H1 (cell line): ENCODE measurements at regions not wholly inside any gene's neighbourhood (a gene's known extent, or its start where the extent isn't known, plus 50 kb on each side); places are given as distances from the start of the nearest gene placed in this dataset.
A peak's percentile ranks its signal among the peaks of the same experiment; 100 is the strongest.

Experiments
- CTCF ChIA-PET: fragments of 300-600 bp; sonication (Branson Sonifier 250); formaldehyde crosslinking; loops from one replicate; lab custom pipeline; 2021; ENCODE audit not compliant: partially characterized antibody; lab: Charles Lee
- POLR2A ChIA-PET: fragments of 300-600 bp; sonication (Branson Sonifier 250); formaldehyde crosslinking; loops from one replicate; lab custom pipeline; 2021; ENCODE audit warnings: inconsistent platforms; ENCODE audit not compliant: partially characterized antibody; lab: Charles Lee
- DNase-seq, 2 experiments: peaks; one replicate each; pipeline versions ENCODE4 v3.0.0 to v3.0.0-alpha.2; 2010 to 2022; ENCODE audit warnings: low spot score in 2 of 2, low read depth in 1 of 2, mixed read lengths in 1 of 2
- FAIRE-seq: peaks from 2 replicates; lab custom pipeline; 2011; peaks lifted over from hg19 to GRCh38; lab: Jason Lieb, UNC
- H2AFZ ChIP-seq: 2 replicates; pipeline ENCODE4 v1.8.1; 2012; ENCODE audit warnings: low read length, inconsistent platforms
- H2AK5ac ChIP-seq: 2 replicates; pipeline ENCODE4 v1.6.1; 2013; ENCODE audit warnings: low read depth, low read length
- H2BK120ac ChIP-seq: replicated peaks from 2 replicates; pipeline ENCODE3; 2013; ENCODE audit warnings: low read depth, low read length, inconsistent platforms
- H2BK12ac ChIP-seq: 2 replicates; pipeline ENCODE4 v1.6.1; 2013; ENCODE audit warnings: low read depth, low read length
- H2BK15ac ChIP-seq: 2 replicates; pipeline ENCODE4 v1.6.1; 2013; ENCODE audit warnings: low read length
- H2BK20ac ChIP-seq: 2 replicates; pipeline ENCODE4 v1.6.1; 2013; ENCODE audit warnings: low read length
- H2BK5ac ChIP-seq: 2 replicates; pipeline ENCODE4 v1.6.1; 2013; ENCODE audit warnings: low read depth, low read length
- H3K14ac ChIP-seq: 2 replicates; pipeline ENCODE4 v1.6.1; 2013; ENCODE audit warnings: inconsistent platforms; ENCODE audit not compliant: insufficient read length
- H3K18ac ChIP-seq: 2 replicates; pipeline ENCODE4 v1.6.1; 2013; ENCODE audit warnings: low read length; ENCODE audit errors: extremely low read depth
- H3K23ac ChIP-seq: 2 replicates; pipeline ENCODE4 v1.6.1; 2013; ENCODE audit warnings: inconsistent platforms; ENCODE audit not compliant: insufficient read length
- H3K23me2 ChIP-seq: 2 replicates; pipeline ENCODE4 v1.6.1; 2013; ENCODE audit warnings: low read depth, low read length
- H3K27ac ChIP-seq: 2 replicates; pipeline ENCODE4 v1.6.1; 2011; ENCODE audit warnings: low read depth, low read length, inconsistent platforms
- H3K27me3 ChIP-seq, 4 experiments: replicated peaks in 1 of 4; 1 replicate in 1 of 4; 2 replicates in 3 of 4; pipeline versions ENCODE4 v1.6.1 to v1.8.1; 2011 to 2013; ENCODE audit warnings: low read length in 3 of 4, mild to moderate bottlenecking in 3 of 4, inconsistent platforms in 2 of 4, mixed read lengths in 2 of 4, moderate library complexity in 1 of 4; ENCODE audit not compliant: control insufficient read depth in 3 of 4, insufficient read depth in 3 of 4; ENCODE audit errors: extremely low read depth in 1 of 4
- H3K36me3 ChIP-seq, 4 experiments: 2 replicates each; pipeline versions ENCODE4 v1.6.1 to v1.8.1; 2011 to 2013; ENCODE audit warnings: mild to moderate bottlenecking in 4 of 4, low read length in 3 of 4, moderate library complexity in 2 of 4, control low read depth in 1 of 4, inconsistent platforms in 1 of 4; ENCODE audit not compliant: insufficient read depth in 4 of 4, control insufficient read depth in 2 of 4
- H3K4ac ChIP-seq: replicated peaks from 2 replicates; pipeline ENCODE3; 2013; ENCODE audit warnings: low read length, low read depth, mixed read lengths, inconsistent platforms; ENCODE audit not compliant: insufficient read length
- H3K4me1 ChIP-seq, 4 experiments: replicated peaks in 1 of 4; 1 replicate in 1 of 4; 2 replicates in 3 of 4; pipeline versions ENCODE4 v1.6.1 to v1.8.1; 2011 to 2013; ENCODE audit warnings: low read length in 3 of 4, inconsistent platforms in 2 of 4, mixed read lengths in 1 of 4; ENCODE audit not compliant: insufficient read depth in 4 of 4, control insufficient read depth in 3 of 4
- H3K4me2 ChIP-seq, 2 experiments: 2 replicates each; pipeline versions ENCODE4 v1.6.1 to v1.8.1; 2011 to 2013; ENCODE audit warnings: low read depth in 2 of 2, low read length in 2 of 2, control low read depth in 1 of 2, inconsistent platforms in 1 of 2, mild to moderate bottlenecking in 1 of 2; ENCODE audit not compliant: insufficient read depth in 1 of 2
- H3K4me3 ChIP-seq, 4 experiments: fragments of 200-600, 300-600 bp in 1 of 4; sonication (generic), shearing (Covaris generic), sonication (Bioruptor Twin) in 1 of 4; 2 replicates each; pipeline versions ENCODE4 v1.5.1 to v1.8.1; 2011 to 2016; ENCODE audit warnings: low read length in 4 of 4, low read depth in 3 of 4, control low read depth in 2 of 4, inconsistent platforms in 2 of 4, mild to moderate bottlenecking in 2 of 4, mixed read lengths in 1 of 4, moderate library complexity in 1 of 4; ENCODE audit not compliant: insufficient read depth in 2 of 4; ENCODE audit errors: extremely low read depth in 1 of 4
- H3K56ac ChIP-seq: replicated peaks from 2 replicates; pipeline ENCODE3; 2013; ENCODE audit warnings: low read depth, mild to moderate bottlenecking, mixed read lengths, low read length, inconsistent platforms; ENCODE audit not compliant: insufficient read length
- H3K79me1 ChIP-seq: 2 replicates; pipeline ENCODE4 v1.6.1; 2013; ENCODE audit warnings: low read depth, low read length, control low read depth
- H3K79me2 ChIP-seq, 2 experiments: 2 replicates each; pipeline versions ENCODE4 v1.6.1 to v1.8.1; 2012 to 2013; ENCODE audit warnings: low read length in 2 of 2, mild to moderate bottlenecking in 2 of 2, inconsistent platforms in 1 of 2; ENCODE audit not compliant: insufficient read depth in 2 of 2, control insufficient read depth in 1 of 2
- H3K9ac ChIP-seq, 4 experiments: replicated peaks in 1 of 4; 1 replicate in 1 of 4; 2 replicates in 3 of 4; pipeline versions ENCODE4 v1.6.1 to v1.8.1; 2011 to 2013; ENCODE audit warnings: low read depth in 3 of 4, low read length in 3 of 4, control low read depth in 2 of 4, mild to moderate bottlenecking in 2 of 4, moderate library complexity in 2 of 4, inconsistent platforms in 1 of 4; ENCODE audit errors: extremely low read depth in 1 of 4
- H3K9me3 ChIP-seq, 2 experiments: 2 replicates each; pipeline versions ENCODE4 v1.6.1 to v1.8.1; 2012 to 2013; ENCODE audit warnings: mild to moderate bottlenecking in 2 of 2, moderate library complexity in 2 of 2, control low read depth in 1 of 2, inconsistent platforms in 1 of 2, low read depth in 1 of 2, low read length in 1 of 2, mixed read lengths in 1 of 2; ENCODE audit not compliant: insufficient read depth in 2 of 2
- H4K20me1 ChIP-seq, 2 experiments: replicated peaks in 1 of 2; 2 replicates each; pipeline versions ENCODE3 to v1.8.1; 2011 to 2013; ENCODE audit warnings: inconsistent platforms in 2 of 2, low read length in 2 of 2, mild to moderate bottlenecking in 1 of 2; ENCODE audit not compliant: insufficient read depth in 2 of 2, control insufficient read depth in 1 of 2
- H4K5ac ChIP-seq: 2 replicates; pipeline ENCODE4 v1.6.1; 2013; ENCODE audit warnings: low read length, low read depth, mixed read lengths, inconsistent platforms; ENCODE audit not compliant: insufficient read length
- H4K8ac ChIP-seq: 2 replicates; pipeline ENCODE4 v1.8.0; 2013; ENCODE audit warnings: mild to moderate bottlenecking, moderate library complexity, low read length, inconsistent platforms; ENCODE audit not compliant: insufficient read depth; ENCODE audit errors: extremely low read depth
- H4K91ac ChIP-seq: replicated peaks from 2 replicates; pipeline ENCODE3; 2013; ENCODE audit warnings: low read length, mixed read lengths, inconsistent platforms; ENCODE audit not compliant: insufficient read length
- BRCA1 ChIP-seq: IDR thresholded peaks from 2 replicates; pipeline ENCODE4 v1.6.1; 2012; ENCODE audit warnings: low read depth, low read length, improper control_type of control experiment
- CTCF ChIP-seq, 3 experiments: IDR thresholded peaks; 1 replicate in 2 of 3; 2 replicates in 1 of 3; pipeline versions ENCODE4 v1.5.1 to v1.6.1; 2011; ENCODE audit warnings: low read length in 3 of 3, mild to moderate bottlenecking in 3 of 3, inconsistent platforms in 2 of 3, low read depth in 1 of 3, moderate library complexity in 1 of 3; ENCODE audit not compliant: insufficient read depth in 1 of 3; ENCODE audit errors: control extremely low read depth in 1 of 3
- WGBS, 2 experiments: shearing (Covaris generic) in 1 of 2; methylation state at CpG; one replicate each; pipeline versions ENCODE4 v1.1.6 to v1.1.7; 2013 to 2015; ENCODE audit warnings: low lambda C conversion rate in 2 of 2, mixed read lengths in 2 of 2, inconsistent platforms in 1 of 2, low coverage in 1 of 2, missing lambda C conversion rate in 1 of 2; ENCODE audit not compliant: insufficient replicate concordance in 2 of 2, insufficient coverage in 1 of 2, insufficient read length in 1 of 2; ENCODE audit errors: extremely low coverage in 1 of 2, missing lambda C conversion rate in 1 of 2; 5-methylcytosine and 5-hydroxymethylcytosine counted together

DNA sequence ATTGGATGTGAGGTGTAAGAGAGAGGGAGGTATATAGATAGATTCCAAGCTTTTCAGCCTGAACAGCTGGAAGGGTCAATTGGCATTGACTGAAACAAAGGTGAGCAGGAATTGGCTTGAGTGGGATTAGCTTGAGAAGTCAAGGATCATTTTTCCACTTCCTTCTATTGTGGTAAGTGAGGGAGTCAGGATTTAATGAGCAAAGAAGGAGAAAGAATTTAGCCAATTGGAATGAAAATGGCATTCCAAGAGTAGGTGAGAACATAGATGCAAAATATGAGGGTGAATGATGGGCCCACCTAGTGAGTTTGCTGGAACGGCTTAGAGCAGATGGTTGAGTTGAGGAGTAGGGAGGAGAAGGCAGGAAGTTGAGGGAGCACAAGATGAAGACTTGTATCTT lies 56.5 kb upstream of the ETV6 start:
- Histone ChIP-seq H3K4me3 (no peak overlapping the region), H3K56ac (no peak overlapping the region), H4K91ac (no peak overlapping the region), H3K4ac (no peak overlapping the region), H3K27me3 (no peaks in the 10 kb centered on the region), H4K5ac (no peak overlapping the region), H3K4me2 (no peak overlapping the region; a peak in 1 of 4 replicates), H3K79me1 (no peaks in the 10 kb centered on the region), H3K14ac (no peak overlapping the region), H4K8ac (no peak overlapping the region), H3K23ac (no peak overlapping the region), H3K27ac (no peak overlapping the region), H3K4me1 (peaks cover 0 to 4% (median 3%) of the 10 kb centered on the region in 4 experiments; a peak in 6 of 7 replicates), H2BK15ac (no peak overlapping the region), H2AFZ (no peak overlapping the region), H2BK12ac (peak overlapping the region; percentile 94; the same call in 1 of the 2 replicates), H3K9me3 (no peaks in the 10 kb centered on the region), H3K9ac (no peak overlapping the region), H3K36me3 (no peaks in the 10 kb centered on the region), H2BK20ac (peak overlapping the region; percentile 8; the same call in 1 of the 2 replicates), H2BK120ac (no peak overlapping the region), H2BK5ac (peak overlapping the region; percentile 80; the same call in 1 of the 2 replicates), H3K23me2 (no peaks in the 10 kb centered on the region), H3K18ac (peak overlapping the region; percentile 26), H3K79me2 (no peaks in the 10 kb centered on the region), H2AK5ac (0 out of 2 replicates have a peak overlapping the region, but pooled peaks have one; percentile 59), H4K20me1 (no peaks in the 10 kb centered on the region)
- TF ChIP-seq BRCA1 (no peak), CTCF (IDR thresholded peaks at IDR 0.05; ENCODE audit: control extremely low read depth in 1 of 3, insufficient read depth in 1 of 3, low read depth in 1 of 3, low read length in 3 of 3) (no peak)
- DNase-seq (no peak), FAIRE-seq (no peak)
- 76% methylated on average over 1 of the region's 1 CpG; no CpG with 5 or more reads in 1 of the 2 experiments for WGBS, 2 experiments
- POLR2A ChIA-PET: interaction anchor here (1.0 to 6.6 kb wide), 2 partner anchors 15 to 26 kb away, joined by 3 to 35 read pairs; no protein-coding TSS in a partner anchor
- CTCF ChIA-PET: interaction anchor here (0.6 to 1.8 kb wide), 4 partner anchors 10 to 187 kb away, joined by 3 to 5 read pairs (median 4); no protein-coding TSS in a partner anchor
